HEK293 (cell line): ENCODE measurements at regions not wholly inside any gene's neighbourhood (a gene's known extent, or its start where the extent isn't known, plus 50 kb on each side); places are given as distances from the start of the nearest gene placed in this dataset.

Source experiments
- ATF2 ChIP-seq: fragments of 450-650 bp; formaldehyde crosslinking; IDR thresholded peaks from 2 replicates; pipeline ENCODE4 v1.5.1; 2016; ENCODE audit warnings: missing biosample characterization, missing genetic modification characterization, low read depth
- BCL11A ChIP-seq: fragments of 450-650 bp; formaldehyde crosslinking; IDR thresholded peaks from 2 replicates; pipeline ENCODE4 v1.5.1; 2016; ENCODE audit warnings: low read depth, missing biosample characterization, missing genetic modification characterization
- ELK4 ChIP-seq: IDR thresholded peaks from 2 replicates; pipeline ENCODE4 v1.6.1; 2011; ENCODE audit warnings: mild to moderate bottlenecking, low read depth, low read length, borderline replicate concordance
- MYNN ChIP-seq: fragments of 450-650 bp; formaldehyde crosslinking; IDR thresholded peaks from 2 replicates; pipeline ENCODE4 v1.5.1; 2016; ENCODE audit warnings: missing biosample characterization, missing genetic modification characterization, borderline replicate concordance
- PRDM4 ChIP-seq: fragments of 450-650 bp; formaldehyde crosslinking; IDR thresholded peaks from 2 replicates; pipeline ENCODE4 v1.5.1; 2017; ENCODE audit warnings: missing biosample characterization, missing genetic modification characterization
- ZBTB1 ChIP-seq: fragments of 450-650 bp; formaldehyde crosslinking; IDR thresholded peaks from 2 replicates; pipeline ENCODE4 v1.5.1; 2016; ENCODE audit warnings: missing biosample characterization, missing genetic modification characterization
- ZBTB10 ChIP-seq: fragments of 450-650 bp; formaldehyde crosslinking; IDR thresholded peaks from 2 replicates; pipeline ENCODE4 v1.5.1; 2016; ENCODE audit warnings: missing biosample characterization, missing genetic modification characterization
- ZBTB26 ChIP-seq: fragments of 450-650 bp; formaldehyde crosslinking; optimal IDR thresholded peaks from 2 replicates; pipeline ENCODE3; 2016; ENCODE audit warnings: missing biosample characterization, mild to moderate bottlenecking, missing genetic modification characterization
- ZNF121 ChIP-seq: fragments of 450-650 bp; formaldehyde crosslinking; IDR thresholded peaks from 2 replicates; pipeline ENCODE4 v1.5.1; 2016; ENCODE audit warnings: missing biosample characterization, missing genetic modification characterization
- ZNF138 ChIP-seq: fragments of 450-650 bp; formaldehyde crosslinking; IDR thresholded peaks from 2 replicates; pipeline ENCODE4 v1.5.1; 2016; ENCODE audit warnings: missing biosample characterization, missing genetic modification characterization, borderline replicate concordance
- ZNF335 ChIP-seq: fragments of 450-650 bp; formaldehyde crosslinking; conservative IDR thresholded peaks from 2 replicates; pipeline ENCODE4 v1.5.1; 2016; ENCODE audit warnings: missing biosample characterization, missing genetic modification characterization
- ZNF350 ChIP-seq: fragments of 450-650 bp; formaldehyde crosslinking; IDR thresholded peaks from 2 replicates; pipeline ENCODE4 v1.5.0; 2017; ENCODE audit warnings: missing biosample characterization, mild to moderate bottlenecking, missing genetic modification characterization
- ZNF366 ChIP-seq: fragments of 450-650 bp; formaldehyde crosslinking; conservative IDR thresholded peaks from 2 replicates; pipeline ENCODE4 v1.5.1; 2016; ENCODE audit warnings: missing biosample characterization, missing genetic modification characterization
- ZNF426 ChIP-seq: fragments of 450-650 bp; formaldehyde crosslinking; IDR thresholded peaks from 2 replicates; pipeline ENCODE4 v1.5.1; 2017; ENCODE audit warnings: missing biosample characterization, missing genetic modification characterization, mild to moderate bottlenecking, inconsistent platforms, moderate library complexity
- ZNF473 ChIP-seq: fragments of 450-650 bp; formaldehyde crosslinking; IDR thresholded peaks from 2 replicates; pipeline ENCODE4 v1.5.1; 2017; ENCODE audit warnings: missing biosample characterization, missing genetic modification characterization
- ZNF513 ChIP-seq: fragments of 450-650 bp; IDR thresholded peaks from 2 replicates; pipeline ENCODE4 v1.5.1; 2018; ENCODE audit warnings: missing biosample characterization, missing genetic modification characterization
- ZNF558 ChIP-seq: fragments of 450-650 bp; formaldehyde crosslinking; IDR thresholded peaks from 2 replicates; pipeline ENCODE4 v1.5.1; 2016; ENCODE audit warnings: missing biosample characterization, missing genetic modification characterization
- ZNF571 ChIP-seq: fragments of 450-650 bp; formaldehyde crosslinking; IDR thresholded peaks from 2 replicates; pipeline ENCODE4 v1.5.0; 2017; ENCODE audit warnings: missing biosample characterization, missing genetic modification characterization
- ZNF692 ChIP-seq: fragments of 450-650 bp; formaldehyde crosslinking; IDR thresholded peaks from 2 replicates; pipeline ENCODE4 v1.5.1; 2016; ENCODE audit warnings: missing biosample characterization, missing genetic modification characterization
- ZNF701 ChIP-seq: fragments of 450-650 bp; formaldehyde crosslinking; IDR thresholded peaks from 2 replicates; pipeline ENCODE4 v1.5.1; 2016; ENCODE audit warnings: missing biosample characterization, missing genetic modification characterization
- ZNF704 ChIP-seq: fragments of 450-650 bp; formaldehyde crosslinking; IDR thresholded peaks from 2 replicates; pipeline ENCODE4 v1.5.1; 2016; ENCODE audit warnings: missing biosample characterization, missing genetic modification characterization
- ZNF76 ChIP-seq: fragments of 450-650 bp; formaldehyde crosslinking; IDR thresholded peaks from 2 replicates; pipeline ENCODE4; 2016; ENCODE audit warnings: low read depth, missing biosample characterization, missing genetic modification characterization, borderline replicate concordance
- ZNF768 ChIP-seq: fragments of 450-650 bp; formaldehyde crosslinking; IDR thresholded peaks from 2 replicates; pipeline ENCODE4 v1.5.1; 2018; ENCODE audit warnings: missing biosample characterization, mild to moderate bottlenecking, missing genetic modification characterization
- ZXDB ChIP-seq: fragments of 450-650 bp; formaldehyde crosslinking; IDR thresholded peaks from 2 replicates; pipeline ENCODE4 v1.5.1; 2016; ENCODE audit warnings: missing biosample characterization, missing genetic modification characterization

- TF ChIP-seq ZNF571 (tag by site-specific recombination): no peak
- TF ChIP-seq ZNF473 (tag by site-specific recombination): no peak
- no peak for TF ChIP-seq PRDM4
- TF ChIP-seq ZNF350: no peak
- peak; percentile 26; the same call in 1 of the 2 replicates for TF ChIP-seq ZBTB10 (tag by site-specific recombination)
- peak; percentile 45; the same call in 1 of the 2 replicates for TF ChIP-seq BCL11A
- TF ChIP-seq ZNF121: no peak
- TF ChIP-seq ZXDB (tag by site-specific recombination): peak; percentile 65; the same call in 1 of the 2 replicates
- TF ChIP-seq MYNN (tag by site-specific recombination): no peak
- peak; percentile 87; the same call in 1 of the 2 replicates for TF ChIP-seq ZBTB1 (tag by site-specific recombination)
- TF ChIP-seq ELK4: no peak
- no peak for TF ChIP-seq ATF2 (tag by site-specific recombination)
- no peak for TF ChIP-seq ZNF701
- TF ChIP-seq ZNF366 (tag by site-specific recombination): peak; percentile 67
- TF ChIP-seq ZBTB26: no peak
- no peak for TF ChIP-seq ZNF704
- no peak for TF ChIP-seq ZNF138 (tag by site-specific recombination)
- 0 out of 2 replicates have a peak, but pooled peaks have one; percentile 57 for TF ChIP-seq ZNF692 (tag by site-specific recombination)
- no peak for TF ChIP-seq ZNF426 (tag by site-specific recombination)
- TF ChIP-seq ZNF335: peak; percentile 28; the same call in 1 of the 2 replicates
- no peak for TF ChIP-seq ZNF768
- TF ChIP-seq ZNF76 (tag by site-specific recombination): 0 out of 2 replicates have a peak, but pooled peaks have one; percentile 28
- TF ChIP-seq ZNF513 (tag by site-specific recombination): no peak
- 0 out of 2 replicates have a peak, but pooled peaks have one; percentile 36 for TF ChIP-seq ZNF558
Measured at GRCh38 chr12:63419154-63419553, 249.1 kb downstream of the DPY19L2 start (continued).
